ENCODE measurements at regions not wholly inside any gene's neighbourhood (a gene's known extent, or its start where the extent isn't known, plus 50 kb on each side); places are given as distances from the start of the nearest gene placed in this dataset.

DNA sequence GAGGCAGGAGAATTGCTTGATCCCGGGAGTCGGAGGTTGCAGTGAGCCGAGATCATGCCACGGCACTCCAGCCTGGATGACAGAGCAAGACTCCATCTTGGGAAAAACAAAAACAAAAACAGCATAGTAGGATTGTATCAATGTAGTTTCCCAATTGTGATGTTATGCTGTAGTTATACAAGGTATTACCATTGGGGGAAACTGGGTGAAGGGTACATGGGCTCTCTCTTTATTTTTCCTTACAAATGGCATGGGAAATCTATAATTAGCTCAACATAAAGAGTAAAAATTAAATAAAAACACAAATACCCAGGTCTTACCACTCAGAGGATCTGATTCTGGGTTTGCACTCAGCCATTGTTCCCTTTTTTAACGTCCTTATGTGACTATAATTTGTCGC is 107.9 kb downstream of the KATNIP start:
- no peaks in the 10 kb centered on the region for H3K4me1 ChIP-seq (ENCODE audit: control insufficient read depth in 1 of 2, insufficient read depth in 2 of 2, low read length in 2 of 2)
- no peak for TF ChIP-seq CEBPB (IDR thresholded peaks at IDR 0.05; ENCODE audit: low read depth)
- TF ChIP-seq ELF1 (IDR thresholded peaks at IDR 0.05; ENCODE audit: borderline replicate concordance, low read depth) = no peak
- no peak for TF ChIP-seq JUND (IDR thresholded peaks at IDR 0.05)
- TF ChIP-seq ZNF274 (IDR thresholded peaks at IDR 0.05; ENCODE audit: low read depth, low read length) = no peak
- TF ChIP-seq YY1 (IDR thresholded peaks at IDR 0.05; ENCODE audit: extremely low read depth, insufficient replicate concordance, low read depth, low read length) = no peak
- no peak for TF ChIP-seq FOSL1 (IDR thresholded peaks at IDR 0.05; ENCODE audit: low read depth)
- TF ChIP-seq EGR1 (IDR thresholded peaks at IDR 0.05; ENCODE audit: low read depth) = no peak
- no peak for TF ChIP-seq TCF7L2 (IDR thresholded peaks at IDR 0.05; ENCODE audit: borderline replicate concordance, extremely low read depth, insufficient read depth, insufficient read length)
- TF ChIP-seq REST (IDR thresholded peaks at IDR 0.05; ENCODE audit: low read depth) = no peak
- no peak for TF ChIP-seq EZH2 (IDR thresholded peaks at IDR 0.05)
- TF ChIP-seq RAD21 (IDR thresholded peaks at IDR 0.05; ENCODE audit: low read depth) = no peak
- no peak for TF ChIP-seq SP1 (IDR thresholded peaks at IDR 0.05; ENCODE audit: low read depth)
- TF ChIP-seq, protein P1, sequence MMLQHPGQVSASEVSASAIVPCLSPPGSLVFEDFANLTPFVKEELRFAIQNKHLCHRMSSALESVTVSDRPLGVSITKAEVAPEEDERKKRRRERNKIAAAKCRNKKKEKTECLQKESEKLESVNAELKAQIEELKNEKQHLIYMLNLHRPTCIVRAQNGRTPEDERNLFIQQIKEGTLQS (IDR thresholded peaks at IDR 0.05) = no peak
- TF ChIP-seq MAX (IDR thresholded peaks at IDR 0.05) = no peak
- no peak overlapping the region for H3K4me2 ChIP-seq (ENCODE audit: low read length)
- no peak overlapping the region for H2AFZ ChIP-seq (ENCODE audit: low read depth, low read length, poor library complexity, severe bottlenecking)
- no peaks in the 10 kb centered on the region for H3K36me3 ChIP-seq (ENCODE audit: control insufficient read depth in 1 of 2, insufficient read depth in 2 of 2, low read length in 2 of 2)
- no peaks in the 10 kb centered on the region for H4K20me1 ChIP-seq (ENCODE audit: insufficient read depth)
- no peak overlapping the region for H3K4me3 ChIP-seq (replicated peaks in 1 of 2; ENCODE audit: low read depth in 1 of 2, low read length in 2 of 2)
- POLR2A ChIA-PET = no interaction called here
- intact Hi-C loops (cut with micrococcal nuclease) = no loop called here
- H3K27ac ChIP-seq (ENCODE audit: low read depth, low read length) = no peak overlapping the region
- no peaks in the 10 kb centered on the region for H3K79me2 ChIP-seq (ENCODE audit: insufficient read depth, low read length)
- no TSS peak for BruUV-seq (replicated peaks)
- CTCF ChIA-PET = interaction anchor here (2.0 kb wide), 1 partner anchor 18 kb away, joined by 6 read pairs; no protein-coding TSS in a partner anchor
- RAD21 ChIA-PET (ENCODE audit: low non-redundant PET in 1 of 2, low total read pairs in 2 of 2, uncharacterized antibody in 2 of 2, unreplicated experiment in 2 of 2) = no interaction called here
- H3K9me2 ChIP-seq (ENCODE audit: insufficient read depth) = no peaks in the 10 kb centered on the region
- ATAC-seq = no peak
- H3K9ac ChIP-seq (ENCODE audit: low read length) = no peak overlapping the region
- no peak for DNase-seq (ENCODE audit: low read depth, low spot score)
- no peaks in the 10 kb centered on the region for H3K27me3 ChIP-seq (ENCODE audit: insufficient read depth, low read length)
- no peaks in the 10 kb centered on the region for H3K9me3 ChIP-seq (ENCODE audit: control insufficient read depth in 1 of 2, insufficient read depth in 1 of 2, low read depth in 1 of 2, low read length in 2 of 2)
